ENCODE measurements at regions not wholly inside any gene's neighbourhood (a gene's known extent, or its start where the extent isn't known, plus 50 kb on each side); places are given as distances from the start of the nearest gene placed in this dataset.

GRCh38 chr10:4730998-4731397 lies 95.0 kb upstream of the AKR1E2 start:
- DNase-seq: no peak

DNA sequence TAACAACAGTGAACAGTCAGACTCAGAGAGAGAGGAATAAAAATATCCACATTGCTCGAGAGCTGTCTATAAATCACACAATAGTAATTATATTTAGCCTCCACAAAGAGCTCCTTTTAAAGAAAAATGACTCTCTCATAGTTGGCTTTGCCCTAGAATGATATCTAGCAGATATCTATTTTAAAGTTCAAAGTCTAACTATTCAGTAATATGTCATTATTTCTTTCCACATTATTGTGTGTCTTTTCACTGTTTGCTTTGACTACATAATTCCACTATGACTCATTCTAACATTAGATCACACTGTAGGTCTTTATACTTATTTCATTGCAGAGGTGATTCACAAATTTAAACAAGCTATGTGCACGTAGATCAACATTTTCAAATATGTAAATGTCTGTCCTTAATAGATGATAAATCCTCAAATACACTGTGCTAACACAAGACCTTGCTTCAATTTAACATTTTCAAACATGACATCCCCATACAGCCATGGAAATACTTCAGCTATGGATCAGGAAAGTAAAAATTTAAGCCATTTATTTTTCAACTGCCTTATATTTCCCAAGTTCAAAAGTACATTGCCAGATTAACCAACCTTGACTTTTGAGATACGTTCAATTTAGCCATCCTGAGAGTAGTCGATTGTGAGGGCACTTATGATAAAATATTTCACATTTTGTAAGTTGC lies 99.9 kb upstream of the AKR1E2 start:
- no peak for DNase-seq

DNA sequence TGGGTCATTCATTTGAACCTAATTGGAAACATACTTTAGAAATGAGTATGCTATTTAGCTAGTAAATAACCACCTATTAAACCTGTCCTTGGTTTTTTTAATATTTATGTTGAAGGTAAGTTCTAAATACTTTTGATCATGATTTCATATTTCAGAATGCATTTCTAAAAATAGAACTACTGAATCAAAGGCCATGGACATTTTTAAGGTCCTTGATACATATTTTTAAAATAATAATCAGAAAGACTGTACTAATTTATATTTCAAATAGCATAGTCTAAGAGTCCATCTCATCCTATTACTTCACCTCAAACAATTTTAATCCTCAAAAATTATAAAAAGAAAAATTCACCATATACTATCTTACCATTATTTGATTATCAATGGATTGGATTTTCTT lies 102.1 kb upstream of the AKR1E2 start:
- DNase-seq: no peak

GRCh38 chr10:4721999-4722753 lies 103.8 kb upstream of the AKR1E2 start:
- no peak for DNase-seq

DNA sequence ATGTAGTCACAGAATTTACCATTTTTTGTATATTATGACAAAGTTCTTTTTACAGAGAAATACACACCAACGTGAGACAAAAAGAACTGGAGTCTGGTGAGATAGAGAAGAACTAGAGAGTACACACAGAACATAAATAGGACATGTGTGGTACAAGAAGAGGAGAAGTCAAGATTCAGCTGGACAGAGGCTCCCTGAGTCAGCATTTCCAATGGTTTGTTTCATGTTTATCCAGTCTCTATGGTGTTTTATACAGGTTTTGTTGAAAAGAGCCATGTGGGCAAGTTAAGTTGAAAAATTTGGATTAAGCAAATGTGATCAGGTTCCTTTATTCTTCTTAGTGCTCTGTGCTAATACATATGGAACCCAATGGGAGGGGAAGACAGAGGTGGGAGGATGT lies 105.5 kb upstream of the AKR1E2 start:
- DNase-seq: no peak

- DNase-seq: no peak
Measured at GRCh38 chr10:4719671-4720070, 106.3 kb upstream of the AKR1E2 start.

DNA sequence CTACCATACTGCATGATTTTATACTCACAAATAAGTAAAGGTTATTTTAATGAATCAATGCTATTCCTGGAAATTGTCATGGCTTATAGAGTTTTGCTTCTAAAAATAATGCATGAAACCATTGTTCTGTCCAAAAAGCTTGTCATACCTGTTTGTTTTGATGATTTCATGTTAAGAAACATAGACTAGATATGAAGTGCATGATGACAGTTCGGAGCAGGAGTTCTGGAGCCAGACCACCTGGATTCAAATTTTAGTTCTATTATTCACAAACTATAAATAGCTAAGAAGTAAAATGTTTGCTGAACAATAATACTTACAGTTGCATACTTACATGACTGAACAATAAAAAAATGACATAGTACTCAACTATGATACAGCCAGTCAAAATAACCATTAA lies 107.0 kb upstream of the AKR1E2 start:
- DNase-seq: no peak

GRCh38 chr10:4718544-4718943 lies 107.5 kb upstream of the AKR1E2 start:
- DNase-seq: no peak

GRCh38 chr10:4717670-4718069 lies 108.3 kb upstream of the AKR1E2 start:
- no peak for DNase-seq

DNA sequence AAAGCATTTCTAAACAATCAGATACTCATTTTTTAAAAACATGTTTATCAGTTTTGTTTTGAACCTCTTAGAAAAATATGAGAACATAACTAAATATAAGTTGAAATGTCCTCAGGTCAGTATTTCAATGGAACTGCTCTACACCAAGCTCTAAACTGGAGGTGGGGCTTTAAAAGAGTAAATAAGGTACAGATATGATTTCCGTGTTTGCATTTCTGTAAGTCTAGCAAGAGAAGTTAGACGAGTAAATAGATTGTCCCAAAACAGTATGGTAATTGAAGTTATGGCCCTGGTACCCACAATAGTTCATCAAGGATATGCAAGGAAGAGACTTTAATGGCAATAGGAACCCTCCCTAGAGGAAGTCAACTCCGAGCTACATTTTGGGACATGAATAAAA lies 115.1 kb upstream of the AKR1E2 start:
- no peak for DNase-seq

- DNase-seq: no peak
Measured at GRCh38 chr10:4708123-4708759, 117.8 kb upstream of the AKR1E2 start.

GRCh38 chr10:4707221-4707620 lies 118.8 kb upstream of the AKR1E2 start:
- no peak for DNase-seq

DNA sequence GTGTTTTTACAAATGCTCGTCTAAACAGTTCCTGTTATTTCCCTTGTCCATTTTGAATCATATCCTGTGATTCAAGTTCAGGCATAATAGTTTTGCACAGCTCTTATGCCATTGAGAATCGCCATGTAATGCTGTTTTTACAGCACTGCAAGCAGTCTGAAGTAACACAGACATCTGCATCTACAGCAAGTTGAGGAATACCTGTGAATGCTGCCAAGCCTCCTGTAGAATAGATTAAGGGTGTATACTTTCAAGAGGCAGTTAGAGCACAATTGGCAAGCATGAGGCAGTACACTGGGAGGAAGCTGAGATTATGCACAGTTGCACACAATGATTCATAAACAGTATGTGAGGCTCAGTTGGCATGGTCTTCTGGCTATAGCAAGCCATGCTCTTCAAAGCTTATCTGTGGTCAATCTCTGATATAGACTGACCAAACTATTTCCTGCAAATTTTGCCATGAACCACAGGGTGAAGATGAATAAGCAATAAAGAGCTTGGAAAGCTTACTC lies 121.9 kb upstream of the AKR1E2 start:
- DNase-seq: no peak

DNA sequence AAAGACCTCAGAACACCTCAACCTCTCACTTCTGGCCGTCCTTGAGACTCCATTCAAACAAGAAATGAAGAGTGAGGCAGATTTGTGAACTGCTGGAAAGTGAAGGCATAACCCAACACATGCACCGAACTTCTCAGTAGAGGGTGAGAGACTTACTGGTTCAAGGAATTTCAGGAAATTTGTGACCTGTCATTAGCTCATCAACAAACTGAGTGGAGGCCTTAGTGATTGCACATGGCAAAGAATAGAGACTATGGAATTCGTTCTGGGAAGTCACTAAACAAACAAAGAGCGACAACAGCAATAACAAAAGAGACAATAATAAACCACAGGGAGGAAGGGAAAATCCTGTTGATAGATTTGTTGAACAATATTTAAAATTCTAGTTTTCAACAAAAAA lies 125.0 kb upstream of the AKR1E2 start:
- no peak for DNase-seq

DNA sequence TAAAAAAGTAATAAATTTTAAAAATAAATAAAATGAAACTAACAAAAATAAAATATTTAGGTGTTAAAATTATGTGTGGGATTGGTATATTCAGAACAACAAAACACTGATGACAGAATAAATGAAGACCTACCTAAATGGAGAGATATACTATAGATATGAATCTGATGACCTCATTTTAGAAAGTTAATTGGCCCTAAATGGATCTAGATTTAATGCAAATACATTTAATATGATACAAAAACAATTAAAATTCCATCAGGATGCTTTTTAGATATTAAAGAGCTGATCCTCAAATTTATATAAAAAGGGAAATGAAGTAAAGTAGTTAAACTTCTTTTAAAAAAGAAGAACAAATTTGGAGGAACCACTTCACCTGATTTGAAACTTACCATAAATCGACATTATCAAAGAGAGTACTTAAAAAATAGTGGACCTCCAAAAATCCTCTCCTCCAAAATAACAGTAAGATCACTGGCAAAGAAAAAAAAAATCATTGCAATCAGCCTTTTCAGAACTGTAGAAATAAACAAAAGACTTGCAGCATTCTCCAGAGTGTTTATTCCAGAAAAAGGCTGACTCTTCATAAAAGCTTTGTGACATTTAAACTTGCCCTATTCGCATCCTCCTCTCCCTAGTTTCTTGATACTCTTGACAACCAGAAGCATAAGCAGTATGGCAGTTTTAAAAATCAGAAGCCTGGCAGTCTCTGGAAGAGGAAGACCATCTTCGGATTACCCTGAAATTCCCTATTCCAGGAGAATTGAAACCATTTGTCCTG lies 125.9 kb upstream of the AKR1E2 start:
- DNase-seq: no peak

DNA sequence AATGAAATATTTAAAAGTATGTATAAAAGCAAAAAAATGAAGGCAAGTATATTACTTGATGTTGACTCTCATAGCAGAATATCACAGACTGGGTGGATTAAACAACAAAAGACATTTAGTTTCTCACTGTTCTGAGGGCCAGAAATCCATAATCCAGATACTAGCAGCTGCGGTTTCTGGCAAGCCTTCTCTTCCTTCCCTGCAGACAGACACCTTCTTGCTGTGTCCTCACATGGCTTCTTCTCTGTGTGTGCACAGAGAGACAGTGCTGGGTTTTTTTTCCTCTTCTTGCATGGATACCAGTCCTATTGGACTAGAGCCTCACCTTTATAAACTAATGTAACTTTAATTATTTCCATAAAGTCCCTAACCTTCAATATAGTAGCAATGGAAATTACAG lies 127.9 kb upstream of the AKR1E2 start:
- no peak for DNase-seq

- DNase-seq: no peak
Measured at GRCh38 chr10:4696186-4696585, 129.8 kb upstream of the AKR1E2 start.

DNA sequence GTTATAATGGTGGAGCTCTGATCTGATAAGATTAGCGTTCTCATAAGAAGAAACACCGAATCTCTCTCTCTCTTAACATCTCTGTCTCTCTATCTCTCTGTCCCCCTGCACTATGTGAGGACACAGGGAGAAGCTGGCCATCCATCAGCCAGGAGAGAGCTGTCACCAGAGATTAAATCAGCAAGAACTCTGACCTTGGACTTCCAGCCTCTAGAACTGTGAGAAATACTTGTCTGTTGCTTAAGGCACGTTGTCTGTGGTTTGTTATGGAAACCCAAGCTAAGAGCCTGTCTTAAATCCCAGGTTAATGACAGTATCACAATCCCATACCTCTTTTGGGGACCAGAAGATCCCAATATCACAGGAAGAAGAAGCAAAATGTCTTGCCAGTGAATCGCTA lies 132.0 kb upstream of the AKR1E2 start:
- DNase-seq: no peak

- DNase-seq: no peak
Measured at GRCh38 chr10:4692206-4692605, 133.8 kb upstream of the AKR1E2 start.

DNA sequence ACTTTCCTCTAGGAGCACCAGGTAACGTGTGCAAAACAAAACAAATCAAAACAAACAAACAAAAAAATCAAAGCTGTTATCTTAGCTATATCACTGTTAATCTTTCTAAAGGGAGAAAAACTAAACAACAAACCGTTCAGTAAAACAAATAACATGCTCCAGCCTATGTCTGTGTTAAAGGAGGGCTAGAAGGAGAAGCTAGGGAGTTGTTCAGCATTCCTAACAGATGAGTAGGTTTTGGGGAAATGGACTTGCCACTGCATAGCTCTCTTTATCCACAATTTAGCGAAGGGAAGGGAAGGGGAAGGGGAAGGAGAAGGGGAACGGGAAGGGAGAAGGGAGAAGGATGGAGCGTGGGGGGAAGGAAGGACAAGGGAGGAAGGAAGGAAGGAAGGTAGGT lies 134.2 kb upstream of the AKR1E2 start:
- no peak for DNase-seq

DNA sequence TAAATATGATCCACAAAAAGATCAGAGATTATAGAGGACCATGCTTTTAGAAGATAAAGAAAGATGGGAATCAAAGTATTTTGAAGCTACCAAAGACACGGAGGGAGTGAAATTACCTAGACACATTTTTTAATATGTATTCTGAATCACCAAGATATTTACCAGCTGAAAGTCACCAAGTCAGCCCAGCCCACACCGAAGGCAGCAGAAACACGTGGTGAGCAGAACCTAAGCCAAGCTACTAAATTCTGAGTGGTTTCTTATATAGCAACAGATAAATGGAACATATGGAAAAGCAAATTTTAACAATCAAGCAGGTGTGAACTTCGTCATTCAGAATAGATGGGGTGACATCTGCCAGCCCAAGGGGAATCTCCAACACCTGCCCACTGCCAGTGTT lies 134.7 kb upstream of the AKR1E2 start:
- DNase-seq: peak; percentile 6

DNA sequence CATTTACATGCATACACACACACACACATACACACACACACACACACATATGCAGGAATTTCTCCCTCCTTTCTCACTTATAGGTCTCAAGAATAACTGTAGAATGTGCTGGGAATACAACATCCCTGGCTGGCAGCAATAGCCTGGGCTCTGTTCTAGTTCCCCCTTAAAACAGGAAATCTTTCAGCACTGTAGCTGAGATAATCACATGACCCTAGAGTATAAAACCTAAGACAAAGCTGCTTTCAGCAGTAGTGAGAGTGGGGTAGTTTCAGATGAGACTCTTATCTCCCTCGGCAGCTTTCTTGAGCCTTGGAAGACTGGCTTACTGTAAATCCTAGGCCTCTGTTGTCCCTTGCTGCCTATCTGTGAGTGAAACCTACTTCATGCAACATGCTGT lies 137.4 kb upstream of the AKR1E2 start:
- no peak for DNase-seq

GRCh38 chr10:4688168-4688567 lies 137.8 kb upstream of the AKR1E2 start:
- no peak for DNase-seq
